Liver (tissue), 8 donors: ENCODE measurements at regions not wholly inside any gene's neighbourhood (a gene's known extent, or its start where the extent isn't known, plus 50 kb on each side); places are given as distances from the start of the nearest gene placed in this dataset.

Source experiments
- DNase-seq: peaks from one replicate; pipeline ENCODE4 v3.0.0-alpha.2; 2017; ENCODE audit warnings: low spot score
- H3K27ac ChIP-seq, 2 donors: one replicate each; pipeline ENCODE4 v1.7.0; 2013; ENCODE audit warnings: inconsistent platforms in 2 of 2, low read length in 2 of 2, control low read depth in 1 of 2, low read depth in 1 of 2, mild to moderate bottlenecking in 1 of 2
- H3K27me3 ChIP-seq, 4 donors: one replicate each; pipeline versions ENCODE4 v1.6.1 to v1.7.0; 2013; ENCODE audit warnings: low read length in 3 of 4, inconsistent platforms in 1 of 4, mild to moderate bottlenecking in 1 of 4, moderate library complexity in 1 of 4; ENCODE audit not compliant: control insufficient read depth in 4 of 4, insufficient read depth in 4 of 4
- H3K36me3 ChIP-seq, 4 donors: one replicate each; pipeline versions ENCODE4 v1.6.1 to v1.7.0; 2013; ENCODE audit warnings: low read length in 3 of 4, mild to moderate bottlenecking in 3 of 4, low read depth in 1 of 4, moderate library complexity in 1 of 4; ENCODE audit not compliant: control insufficient read depth in 4 of 4, insufficient read depth in 3 of 4
- H3K4me1 ChIP-seq, 4 donors: one replicate each; pipeline versions ENCODE4 v1.6.1 to v1.7.0; 2013; ENCODE audit warnings: low read length in 3 of 4, mild to moderate bottlenecking in 3 of 4, moderate library complexity in 1 of 4; ENCODE audit not compliant: control insufficient read depth in 4 of 4, insufficient read depth in 4 of 4
- H3K4me3 ChIP-seq, 3 donors: one replicate each; pipeline versions ENCODE4 v1.6.1 to v1.7.0; 2013; ENCODE audit warnings: low read length in 3 of 3, control low read depth in 1 of 3, low read depth in 1 of 3, mild to moderate bottlenecking in 1 of 3
- H3K9ac ChIP-seq, 2 donors: one replicate each; pipeline ENCODE4 v1.7.0; 2013; ENCODE audit warnings: low read length in 2 of 2, mild to moderate bottlenecking in 2 of 2, moderate library complexity in 2 of 2, control low read depth in 1 of 2, low read depth in 1 of 2
- H3K9me3 ChIP-seq, 4 donors: one replicate each; pipeline versions ENCODE4 v1.6.1 to v1.7.0; 2013; ENCODE audit warnings: low read length in 3 of 4; ENCODE audit not compliant: control insufficient read depth in 4 of 4
- CTCF ChIP-seq: fragments of 150-350 bp; IDR thresholded peaks from 2 replicates; pipeline ENCODE4 v1.5.1; 2017; ENCODE audit warnings: improper control_type of control experiment, low read depth, low read length; ENCODE audit not compliant: missing input control
- EGR1 ChIP-seq, 2 donors: IDR thresholded peaks; 2 replicates each; pipeline ENCODE4 v1.6.1; 2016 to 2018; ENCODE audit warnings: antibody characterized with exemption in 2 of 2, low read depth in 2 of 2
- FOXA1 ChIP-seq: IDR thresholded peaks from 2 replicates; pipeline ENCODE4 v1.6.1; 2016; ENCODE audit warnings: antibody characterized with exemption
- FOXA2 ChIP-seq: IDR thresholded peaks from 2 replicates; pipeline ENCODE4 v1.6.1; 2016; ENCODE audit warnings: antibody characterized with exemption
- GABPA ChIP-seq, 2 donors: IDR thresholded peaks in 1 of 2; conservative IDR thresholded peaks in 1 of 2; 2 replicates each; pipeline ENCODE4 v1.6.1; 2016; ENCODE audit warnings: antibody characterized with exemption in 2 of 2, mild to moderate bottlenecking in 1 of 2, moderate library complexity in 1 of 2
- HNF4A ChIP-seq, 2 donors: conservative IDR thresholded peaks; 2 replicates each; pipeline ENCODE4 v1.6.1; 2016; ENCODE audit warnings: antibody characterized with exemption in 2 of 2, mild to moderate bottlenecking in 2 of 2
- HNF4G ChIP-seq: IDR thresholded peaks from 2 replicates; pipeline ENCODE4 v1.6.1; 2016; ENCODE audit warnings: antibody characterized with exemption
- JUND ChIP-seq, 2 donors: IDR thresholded peaks; 2 replicates each; pipeline ENCODE4 v1.6.1; 2016; ENCODE audit warnings: antibody characterized with exemption in 2 of 2
- NR2F2 ChIP-seq: IDR thresholded peaks from 2 replicates; pipeline ENCODE4 v1.6.1; 2016; ENCODE audit warnings: antibody characterized with exemption
- RAD21 ChIP-seq, 2 donors: IDR thresholded peaks; 2 replicates each; pipeline ENCODE4 v1.6.1; 2016; ENCODE audit warnings: antibody characterized with exemption in 2 of 2, mild to moderate bottlenecking in 2 of 2
- REST ChIP-seq: IDR thresholded peaks from 2 replicates; pipeline ENCODE4 v1.6.1; 2016; ENCODE audit warnings: antibody characterized with exemption, mild to moderate bottlenecking
- RXRA ChIP-seq, 2 donors: IDR thresholded peaks; 2 replicates each; pipeline ENCODE4 v1.6.1; 2017 to 2018; ENCODE audit warnings: antibody characterized with exemption in 2 of 2, mild to moderate bottlenecking in 1 of 2
- SP1 ChIP-seq: IDR thresholded peaks from 2 replicates; pipeline ENCODE4 v1.6.1; 2018; ENCODE audit warnings: antibody characterized with exemption, mild to moderate bottlenecking
- TAF1 ChIP-seq: conservative IDR thresholded peaks from 2 replicates; pipeline ENCODE4 v1.6.1; 2016; ENCODE audit warnings: antibody characterized with exemption, mild to moderate bottlenecking
- YY1 ChIP-seq: IDR thresholded peaks from 2 replicates; pipeline ENCODE4 v1.6.1; 2016; ENCODE audit warnings: antibody characterized with exemption, mild to moderate bottlenecking
- ZBTB33 ChIP-seq: IDR thresholded peaks from 2 replicates; pipeline ENCODE4 v1.6.1; 2016; ENCODE audit warnings: antibody characterized with exemption
- WGBS: extraction: QIAGEN DNeasy Blood & Tissue Kit; methylation state at CpG from one replicate; pipeline ENCODE4 v1.1.7; 2013; 5-methylcytosine and 5-hydroxymethylcytosine counted together
- TF ChIP-seq, protein P1 (sequence below): IDR thresholded peaks from 2 replicates; pipeline ENCODE4 v1.6.1; 2016; ENCODE audit warnings: antibody characterized with exemption
- TF ChIP-seq, protein P2 (sequence below): IDR thresholded peaks from 2 replicates; pipeline ENCODE4 v1.6.1; 2016; ENCODE audit warnings: antibody characterized with exemption
- donor health status: healthy.
- donor health status: healthy.
- donor health status: healthy.
- donor health status: healthy.
- donor health status: healthy.

DNA sequence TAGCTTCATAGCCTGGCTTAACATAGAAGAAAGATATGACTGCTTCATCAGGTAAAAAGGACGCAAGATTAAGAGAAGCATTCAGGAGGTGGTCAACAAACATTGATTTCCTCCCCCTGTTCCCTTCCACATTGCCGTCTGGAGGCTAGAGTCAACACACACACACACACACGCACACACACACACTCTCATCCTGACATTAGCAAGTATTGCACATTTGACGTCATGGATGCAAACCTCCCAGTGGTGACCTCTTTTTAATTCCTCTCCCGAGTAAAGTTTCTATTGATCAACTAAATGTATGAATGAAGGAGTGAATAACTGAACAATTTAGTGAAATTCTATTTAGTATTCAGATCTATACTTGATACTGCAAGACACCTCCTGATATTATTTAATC is 332.8 kb downstream of the ELAVL2 start:
- no peak overlapping the region for H3K9ac ChIP-seq
- no peak overlapping the region for H3K4me3 ChIP-seq
- no peak overlapping the region for H3K27ac ChIP-seq
- H3K4me1 ChIP-seq = peaks cover 0 to 3% (median 0%) of the 10 kb centered on the region in 4 donors
- WGBS = 61% methylated on average over 5 of the region's 5 CpGs
- no peaks in the 10 kb centered on the region for H3K27me3 ChIP-seq
- TF ChIP-seq RAD21 (IDR thresholded peaks at IDR 0.05) (no peak), EGR1 (IDR thresholded peaks at IDR 0.05; ENCODE audit: low read depth in 2 of 2) (no peak), TAF1 (no peak), YY1 (no peak), SP1 (no peak), CTCF (no peak), HNF4G (no peak), FOXA2 (no peak), ZBTB33 (no peak), JUND (IDR thresholded peaks at IDR 0.05) (no peak), FOXA1 (no peak), HNF4A (conservative IDR thresholded peaks at IDR 0.05) (no peak), GABPA (IDR thresholded peaks at IDR 0.05 in 1 of 2, conservative IDR thresholded peaks at IDR 0.05 in 1 of 2) (no peak), NR2F2 (no peak), REST (no peak), RXRA (IDR thresholded peaks at IDR 0.05) (no peak)
- TF ChIP-seq, protein P1, sequence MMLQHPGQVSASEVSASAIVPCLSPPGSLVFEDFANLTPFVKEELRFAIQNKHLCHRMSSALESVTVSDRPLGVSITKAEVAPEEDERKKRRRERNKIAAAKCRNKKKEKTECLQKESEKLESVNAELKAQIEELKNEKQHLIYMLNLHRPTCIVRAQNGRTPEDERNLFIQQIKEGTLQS = no peak
- TF ChIP-seq, protein P2, sequence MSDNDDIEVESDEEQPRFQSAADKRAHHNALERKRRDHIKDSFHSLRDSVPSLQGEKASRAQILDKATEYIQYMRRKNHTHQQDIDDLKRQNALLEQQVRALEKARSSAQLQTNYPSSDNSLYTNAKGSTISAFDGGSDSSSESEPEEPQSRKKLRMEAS = no peak
- no peaks in the 10 kb centered on the region for H3K9me3 ChIP-seq
- no peak for DNase-seq
- H3K36me3 ChIP-seq = no peaks in the 10 kb centered on the region
